GM18858 (cell line): ENCODE measurements at regions not wholly inside any gene's neighbourhood (a gene's known extent, or its start where the extent isn't known, plus 50 kb on each side); places are given as distances from the start of the nearest gene placed in this dataset.
"Not testable (repeated sequence)": the region's sequence is repeated elsewhere in the genome, so short reads cannot be mapped to it uniquely, and the experiment has no call there.

Source experiments
- ATAC-seq: cut with Tn5 transposase; IDR thresholded peaks from one replicate; pipeline ENCODE4 v1.9.1; 2021; ENCODE audit not compliant: unreplicated experiment

DNA sequence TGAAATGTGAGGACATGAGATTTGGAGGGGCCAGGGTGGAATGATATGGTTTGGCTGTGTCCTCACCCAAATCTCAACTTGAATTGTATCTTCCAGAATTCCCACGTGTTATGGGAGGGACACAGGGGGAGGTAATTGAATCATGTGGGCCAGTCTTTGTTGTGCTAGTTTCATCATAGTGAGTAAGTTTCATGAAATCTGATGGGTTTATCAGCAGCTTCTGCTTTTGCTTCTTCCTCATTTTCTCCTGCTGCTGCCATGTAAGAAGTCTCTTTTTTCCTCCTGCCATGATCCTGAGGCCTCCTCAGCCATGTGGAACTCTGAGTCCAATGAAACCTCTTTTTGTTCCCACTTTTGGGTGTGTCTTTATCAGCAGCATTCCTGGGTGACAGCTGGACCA lies 104.3 kb upstream of the UNC5B start:
- ATAC-seq: not testable (repeated sequence)

DNA sequence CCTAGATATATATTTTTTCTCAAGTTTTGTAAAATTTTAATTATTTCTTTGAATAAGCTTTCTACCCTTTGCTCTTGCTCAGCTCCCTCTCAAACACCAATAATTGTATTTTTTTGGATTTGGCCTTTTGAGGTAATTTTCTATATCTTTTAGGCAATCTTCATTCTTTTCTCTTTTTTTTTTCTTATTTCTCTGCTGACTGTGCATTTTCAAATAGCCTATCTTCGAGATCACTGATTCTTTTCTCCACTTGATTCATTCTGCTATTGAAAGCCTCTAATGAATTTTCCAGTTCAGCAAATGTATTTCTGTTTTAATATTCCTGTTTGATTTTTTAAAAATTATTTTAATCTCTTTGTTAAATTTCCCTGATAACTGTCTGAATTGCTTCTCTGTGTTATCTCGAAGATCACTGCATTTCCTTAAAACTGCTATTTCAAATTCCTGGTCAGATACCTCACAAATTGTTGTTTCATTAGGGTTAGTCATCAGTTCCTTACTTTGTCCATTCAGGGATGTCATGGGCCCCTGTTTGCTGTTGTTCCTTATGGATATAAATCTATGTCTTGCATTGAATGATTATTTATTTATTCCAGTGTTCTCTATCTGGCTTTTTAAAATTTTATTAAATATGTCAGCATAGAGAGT lies 100.1 kb upstream of the UNC5B start:
- no peak for ATAC-seq

DNA sequence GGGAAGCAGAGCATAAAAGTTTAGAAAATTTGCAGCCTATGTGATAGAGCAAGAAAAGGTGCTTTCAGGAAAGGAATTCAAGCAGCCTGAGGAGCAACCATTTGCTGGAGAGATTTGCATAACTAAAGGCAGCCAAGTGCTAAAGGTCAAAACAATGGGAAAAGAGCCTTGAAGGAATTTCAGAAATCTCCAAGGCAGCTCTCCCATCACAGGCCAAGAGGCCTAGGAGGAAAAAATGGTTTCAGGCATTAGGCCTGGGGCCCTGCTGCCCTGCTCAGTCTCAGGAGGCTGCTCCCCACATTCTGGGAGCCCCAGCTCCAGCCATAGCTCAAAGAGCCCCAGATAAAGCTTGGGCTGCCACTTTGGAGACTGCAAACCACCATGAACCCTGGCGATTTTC lies 95.9 kb upstream of the UNC5B start:
- no peak for ATAC-seq

DNA sequence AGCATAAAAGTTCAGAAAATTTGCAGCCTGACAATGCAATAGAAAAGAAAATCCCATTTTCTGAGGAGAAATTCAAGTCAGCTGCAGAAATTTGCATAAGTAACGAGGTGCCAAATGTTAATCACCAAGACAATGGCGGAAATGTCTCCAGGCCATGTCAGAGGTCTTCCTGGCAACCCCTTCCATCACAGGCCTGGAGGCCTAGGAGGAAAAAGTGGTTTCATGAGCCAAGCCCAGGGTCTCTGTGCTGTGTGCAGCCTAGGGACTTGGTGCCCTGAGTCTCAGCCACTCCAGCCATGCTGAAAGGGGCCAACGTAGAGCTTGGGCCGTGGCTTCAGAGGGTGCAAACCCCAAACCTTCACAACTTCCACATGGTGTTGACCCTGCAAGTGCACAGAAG lies 94.8 kb upstream of the UNC5B start:
- not testable (repeated sequence) for ATAC-seq

DNA sequence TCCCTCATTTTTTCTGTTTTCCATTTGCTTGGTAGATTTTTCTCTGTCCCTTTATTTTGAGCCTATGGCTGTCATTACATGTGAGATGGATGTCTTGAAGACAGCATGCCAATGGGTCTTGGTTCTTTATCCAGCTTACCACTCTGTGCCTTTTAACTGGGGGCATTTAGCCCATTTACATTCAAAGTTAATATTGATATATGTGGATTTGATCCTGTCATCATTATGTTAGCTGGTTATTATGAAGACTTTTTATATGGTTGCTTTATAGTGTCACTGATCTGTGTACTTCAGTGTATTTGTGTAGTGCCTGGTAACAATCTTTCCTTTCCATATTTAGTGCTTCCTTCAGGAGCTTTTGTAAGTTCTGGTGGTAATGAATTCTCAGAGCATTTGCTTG lies 89.3 kb upstream of the UNC5B start:
- ATAC-seq: no peak

DNA sequence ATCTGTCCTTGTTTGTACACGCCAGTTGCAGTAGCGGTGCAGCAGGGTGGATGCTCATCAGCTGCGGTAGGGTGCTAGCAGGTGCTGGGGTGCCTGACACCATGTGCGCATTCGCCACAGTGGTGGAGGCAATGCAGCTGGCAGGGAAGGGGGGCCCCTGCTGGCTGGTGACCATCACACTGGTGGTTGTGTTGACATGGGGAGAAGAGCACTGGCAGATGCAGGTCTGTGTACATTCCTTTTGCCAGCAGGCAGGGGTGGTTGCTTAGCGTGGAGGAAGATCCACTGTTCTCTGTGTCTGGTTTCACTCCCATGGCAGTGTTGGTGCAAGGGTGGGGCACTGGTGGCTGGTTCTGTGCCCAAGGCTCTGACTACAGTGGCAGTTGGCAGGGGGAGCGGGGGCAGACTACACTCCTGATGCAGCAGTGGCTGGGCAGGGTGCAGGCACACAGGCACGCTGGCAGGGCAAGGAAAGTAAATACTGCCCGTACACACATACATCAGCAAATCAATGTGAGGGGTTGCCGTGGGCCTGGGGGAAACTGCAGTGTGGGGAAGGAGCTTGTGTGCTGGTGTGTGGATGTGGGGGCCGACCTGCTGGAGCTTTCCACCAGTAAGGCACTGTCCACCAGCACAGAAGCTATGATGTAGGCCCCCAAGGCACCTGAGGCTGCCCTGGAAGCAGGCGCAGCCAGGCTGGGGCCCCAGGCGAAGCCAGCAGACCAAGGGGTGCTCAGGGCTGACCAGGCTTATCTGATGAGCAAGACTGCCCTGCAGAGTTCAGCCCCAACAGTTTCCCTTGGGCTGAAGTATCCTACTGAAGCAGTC lies 87.2 kb upstream of the UNC5B start:
- no peak for ATAC-seq

DNA sequence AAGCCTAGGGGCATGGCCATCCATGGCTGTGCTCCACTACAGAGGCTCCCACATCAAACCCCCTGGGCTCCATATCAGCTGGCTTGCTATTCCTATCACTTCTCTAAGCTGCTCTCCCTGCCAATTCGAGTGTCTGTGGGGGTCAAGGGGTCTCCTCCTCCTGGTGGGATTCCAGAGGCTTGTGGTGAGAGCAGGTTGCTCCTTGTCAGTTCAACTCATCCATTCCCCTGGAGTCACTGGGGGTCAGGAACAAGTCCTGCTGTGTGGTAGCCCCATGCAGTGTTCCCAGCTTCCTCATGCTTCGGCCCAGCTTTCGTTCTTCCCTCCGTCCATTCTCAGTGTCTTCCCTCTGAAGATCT lies 86.6 kb upstream of the UNC5B start:
- ATAC-seq: no peak

DNA sequence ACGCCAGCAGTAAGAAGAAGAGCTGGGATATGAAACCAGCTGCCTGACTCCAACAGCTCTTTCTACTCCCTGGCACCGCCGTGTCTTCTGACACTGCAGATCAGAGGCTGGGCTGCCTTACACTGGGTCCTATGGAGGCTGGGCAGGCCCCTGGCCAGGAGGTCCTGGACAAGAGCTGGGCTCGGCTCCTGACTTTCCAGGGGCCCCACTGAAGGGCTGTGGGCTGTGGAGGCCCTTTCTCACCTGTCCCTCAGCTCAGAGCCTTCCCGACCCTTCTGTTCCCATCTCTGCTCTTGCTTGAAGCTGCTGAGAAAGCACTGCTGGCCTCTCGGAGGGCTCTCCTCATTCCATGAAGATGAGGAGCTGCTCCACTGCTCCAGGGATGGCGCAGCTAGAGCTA lies 85.9 kb upstream of the UNC5B start:
- no peak for ATAC-seq

DNA sequence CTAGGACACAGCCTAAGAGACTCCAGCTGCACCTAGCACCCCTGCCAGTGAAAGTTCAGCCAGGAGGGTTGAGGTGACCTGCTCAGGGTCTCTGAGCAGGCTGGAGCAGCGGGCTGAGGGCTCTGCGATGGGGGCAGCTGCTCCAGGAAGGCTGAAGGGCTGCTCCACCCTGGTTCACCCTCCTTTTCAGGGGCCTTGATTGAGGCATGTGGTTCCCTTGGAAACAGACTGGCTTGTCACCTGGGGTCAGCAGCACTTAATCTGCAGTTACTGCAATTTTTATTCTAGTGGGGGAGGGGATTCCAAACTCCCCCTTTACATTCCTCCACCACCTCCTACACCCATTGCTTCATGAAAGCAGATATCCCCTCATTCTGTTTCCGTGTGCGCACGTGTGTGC lies 85.3 kb upstream of the UNC5B start:
- no peak for ATAC-seq

DNA sequence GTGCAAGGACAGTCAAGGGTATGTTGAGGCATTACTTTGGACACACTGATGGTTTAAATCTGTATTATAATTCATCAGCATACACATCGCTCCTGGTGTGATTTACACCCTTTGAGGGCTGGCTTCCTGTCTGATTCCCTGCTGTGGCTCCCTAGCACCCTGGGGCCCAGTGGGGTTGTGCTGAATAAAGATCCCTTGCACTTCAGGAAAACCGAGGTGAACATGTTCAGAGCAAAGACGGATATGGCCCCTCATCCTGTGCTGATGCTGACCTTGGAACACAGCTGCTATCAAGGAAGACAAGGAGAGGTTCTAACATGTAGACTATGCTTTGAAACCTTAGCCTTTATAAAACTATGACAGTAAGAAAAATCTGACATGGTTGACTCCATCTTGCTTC lies 84.6 kb upstream of the UNC5B start:
- no peak for ATAC-seq

DNA sequence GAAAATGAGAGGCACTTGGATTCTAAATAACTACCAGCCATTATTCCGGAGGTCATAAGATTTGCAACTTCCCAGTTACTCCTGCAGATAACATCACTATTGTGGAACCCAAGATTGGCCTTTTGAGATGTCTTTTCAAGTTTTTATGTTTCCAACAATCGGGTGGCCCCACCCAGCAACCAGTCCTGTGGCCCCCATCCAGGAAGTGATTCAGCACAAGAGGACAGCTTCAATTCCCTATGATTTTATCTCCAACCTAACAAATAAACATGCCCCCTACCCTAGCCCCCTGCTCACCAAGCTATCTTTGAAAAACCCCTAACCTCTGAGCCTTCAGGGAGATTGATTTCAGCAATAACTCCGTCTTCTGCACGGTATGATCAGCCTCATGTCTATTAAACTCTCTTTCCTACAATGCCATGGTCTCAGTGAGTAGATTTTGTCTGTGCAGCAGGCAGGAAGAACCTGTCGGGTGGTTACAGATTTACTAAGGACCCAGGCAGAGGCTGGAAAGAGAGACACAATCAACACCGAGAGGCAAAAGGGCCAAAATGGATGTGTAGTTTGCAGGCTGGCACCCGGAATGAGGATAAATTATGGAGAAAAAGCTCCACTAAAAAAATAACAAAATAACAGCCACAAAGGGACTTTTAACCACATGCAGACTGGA lies 83.9 kb upstream of the UNC5B start:
- ATAC-seq: no peak

DNA sequence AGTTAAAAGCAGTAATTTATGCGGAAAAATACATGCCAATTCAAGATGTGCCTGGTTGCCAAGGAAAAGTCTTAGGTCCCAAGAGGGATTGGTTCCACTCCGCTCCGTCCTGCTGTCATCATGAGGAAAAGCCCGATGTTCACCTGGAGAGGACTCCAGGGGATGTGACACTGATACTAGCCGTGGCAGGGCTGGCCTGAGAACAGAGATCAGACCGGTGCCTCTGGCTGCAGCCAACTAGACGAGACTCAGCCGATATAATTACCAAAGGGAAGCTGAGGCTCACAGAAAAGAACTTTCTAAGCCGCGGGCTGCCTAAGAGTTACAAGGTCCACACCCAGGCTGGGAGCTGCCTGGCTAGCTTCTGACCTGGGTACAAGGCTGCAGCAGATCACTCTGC lies 81.3 kb upstream of the UNC5B start:
- no peak for ATAC-seq

DNA sequence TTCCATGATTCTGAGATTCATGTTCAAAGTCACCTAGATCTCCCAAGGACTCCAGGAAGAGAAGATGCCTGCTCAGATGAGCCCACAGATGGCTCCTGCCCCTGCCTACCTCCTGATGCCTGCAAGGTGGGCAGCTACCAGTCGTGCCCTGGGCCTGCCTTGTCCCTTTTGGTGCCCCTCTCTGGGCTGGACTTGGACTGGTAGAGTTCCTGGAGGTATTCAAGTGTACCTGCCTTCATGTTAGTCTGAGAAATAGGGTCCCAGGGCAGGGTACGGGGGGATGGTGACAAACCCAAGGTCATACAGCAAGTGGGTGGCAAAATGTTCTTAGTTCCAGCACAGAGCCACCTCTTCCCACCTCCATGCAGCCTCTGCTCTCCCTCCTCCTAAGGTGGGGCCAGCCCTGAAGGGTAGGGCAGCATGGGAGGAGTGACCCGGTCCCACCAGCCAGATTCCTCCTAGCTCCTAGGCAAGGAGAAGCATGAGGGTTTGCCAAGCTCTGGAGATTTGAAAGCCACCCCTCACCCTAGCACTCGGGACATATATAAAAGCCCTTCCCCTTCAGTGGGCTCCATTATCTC lies 80.8 kb upstream of the UNC5B start:
- ATAC-seq: no peak

DNA sequence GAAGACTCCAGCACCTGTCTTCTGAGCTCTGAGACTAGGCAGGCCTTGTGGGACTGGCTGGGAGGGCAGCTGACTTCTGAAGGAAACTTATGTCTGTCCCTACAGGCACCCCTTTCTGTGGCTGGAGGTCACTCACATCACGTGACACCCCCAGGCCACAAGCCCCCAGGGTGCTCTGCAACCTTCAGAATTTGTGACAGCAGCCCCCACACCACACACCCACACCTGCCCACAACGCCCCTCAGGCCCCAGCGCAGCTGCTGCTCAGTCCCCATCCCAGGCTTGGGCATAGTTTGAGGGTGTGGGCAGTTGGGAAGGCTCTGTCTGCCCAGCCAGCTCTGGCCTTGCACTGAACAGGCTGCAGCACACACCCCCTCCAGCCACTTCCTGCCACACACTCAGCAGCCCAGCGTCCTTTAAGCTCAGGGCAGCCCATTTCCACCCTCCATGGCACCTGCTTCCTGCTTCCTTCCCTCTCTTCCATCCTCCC lies 80.0 kb upstream of the UNC5B start:
- ATAC-seq: no peak

DNA sequence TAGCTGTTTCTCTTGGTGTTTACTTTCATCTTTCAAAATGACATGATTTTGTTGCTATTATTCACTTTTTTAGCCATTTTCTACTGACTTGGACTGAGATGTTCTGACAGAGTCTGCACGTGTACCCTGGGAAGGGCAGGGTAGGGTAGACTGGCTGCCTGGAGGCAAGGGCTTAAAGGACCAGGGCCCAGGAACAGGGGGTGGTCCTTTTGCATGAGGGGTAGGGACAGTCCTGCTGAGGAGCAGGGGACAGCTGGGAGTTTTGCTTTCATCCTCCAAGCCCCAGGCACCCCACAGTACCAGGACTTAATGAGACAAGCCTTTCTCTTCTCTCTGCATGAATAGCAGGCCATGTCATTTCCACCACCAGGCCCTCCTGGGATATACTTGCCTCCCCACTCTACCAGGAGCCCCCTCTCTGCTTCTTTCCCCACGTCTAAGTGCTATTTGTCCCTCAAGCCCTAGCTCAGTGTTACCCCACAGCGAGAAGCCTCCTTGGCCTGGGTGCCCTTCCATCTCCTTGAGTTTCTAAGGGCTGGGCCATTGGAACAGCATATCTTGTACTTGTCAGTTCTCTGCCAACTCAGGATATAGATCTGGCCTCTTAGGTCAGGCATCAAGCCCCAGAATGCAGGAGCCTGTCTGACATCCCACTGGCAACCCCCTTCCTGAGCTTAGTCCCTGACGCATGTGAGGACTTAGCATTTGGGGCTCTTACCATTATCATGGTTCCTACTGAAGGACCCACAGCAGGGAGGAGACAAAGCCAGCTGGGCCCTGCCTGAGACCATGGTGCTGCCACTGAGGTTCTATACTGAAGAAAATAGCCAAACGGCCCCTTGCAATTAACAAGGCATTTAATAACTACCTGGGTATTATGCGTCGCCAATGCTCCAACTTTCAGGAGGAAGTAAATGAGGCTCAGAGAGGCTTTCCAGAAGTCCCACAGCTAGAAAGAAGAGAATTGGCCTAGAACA lies 78.4 kb upstream of the UNC5B start:
- ATAC-seq: no peak

DNA sequence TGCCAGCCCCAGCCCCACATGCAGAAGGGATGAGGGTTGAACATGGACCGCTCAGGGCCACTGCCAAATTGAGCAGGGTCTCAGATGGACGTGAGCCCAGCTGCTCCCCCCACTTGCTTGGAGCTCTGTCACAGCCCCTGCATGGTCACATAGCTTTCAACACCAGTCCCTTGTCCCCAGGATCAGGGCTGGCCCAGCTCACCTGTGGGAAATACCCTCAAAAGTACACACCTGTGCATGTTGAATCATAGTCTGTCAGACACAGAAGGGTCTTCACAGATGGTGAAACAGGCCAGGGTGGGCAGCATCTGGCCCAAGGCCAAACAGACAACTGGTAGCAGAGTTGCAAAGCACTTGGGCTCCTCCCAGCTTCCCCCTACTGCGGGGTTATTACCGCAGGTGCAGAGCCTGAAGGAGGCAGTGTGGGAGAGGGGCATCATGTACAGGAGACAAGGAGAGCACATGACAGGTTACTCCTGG lies 77.6 kb upstream of the UNC5B start:
- ATAC-seq: no peak

DNA sequence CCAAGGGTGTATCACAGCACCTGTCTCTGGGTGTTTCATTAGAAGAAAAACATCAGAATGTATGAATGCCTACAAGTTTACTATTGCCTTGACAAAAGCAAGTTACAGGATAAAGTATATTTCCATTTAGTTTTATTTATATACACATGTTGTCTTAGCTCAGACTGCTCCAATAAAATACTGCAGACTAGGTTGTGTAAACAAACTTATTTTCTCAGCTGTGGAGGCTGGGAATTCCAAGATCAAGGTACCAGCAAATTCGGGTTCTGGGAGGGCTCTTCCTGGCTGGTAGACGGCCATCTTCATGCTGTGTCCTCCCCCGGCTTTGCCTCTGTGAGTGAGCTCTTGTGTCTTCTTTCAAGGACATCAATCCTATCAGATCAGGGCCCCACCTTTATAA lies 77.1 kb upstream of the UNC5B start:
- ATAC-seq: no peak

DNA sequence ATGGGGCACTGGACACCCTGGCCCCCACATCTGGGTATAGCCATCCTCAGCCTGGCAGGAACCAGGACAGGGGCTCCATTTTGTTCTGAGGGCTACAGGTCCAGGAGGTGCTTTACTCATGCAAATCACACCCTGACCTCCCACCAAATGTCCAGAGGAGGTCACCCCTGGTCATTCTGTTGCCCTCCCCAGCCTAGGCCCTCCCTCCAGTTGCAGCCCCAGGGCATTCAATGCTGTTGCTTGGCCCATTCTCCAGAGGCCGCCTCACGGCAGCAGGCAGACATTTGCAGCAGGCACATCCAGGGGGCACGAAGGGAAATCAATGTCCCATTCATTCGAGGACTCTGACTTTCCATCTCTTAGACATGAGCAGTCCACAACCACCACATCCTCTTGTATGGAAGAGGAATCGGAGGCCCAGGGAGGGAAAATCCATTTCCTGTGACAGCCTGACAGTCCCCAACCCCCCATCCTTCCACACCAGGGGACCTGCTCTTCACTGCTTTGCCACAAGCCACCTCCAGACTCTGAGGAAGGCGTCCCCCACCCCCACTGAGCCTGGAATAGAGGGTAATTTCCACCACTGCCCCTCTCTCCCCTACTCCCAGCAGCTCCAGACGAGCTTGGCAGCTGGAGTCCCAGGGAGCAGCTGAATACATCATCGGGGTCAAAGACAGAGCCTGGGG lies 76.2 kb upstream of the UNC5B start:
- no peak for ATAC-seq

DNA sequence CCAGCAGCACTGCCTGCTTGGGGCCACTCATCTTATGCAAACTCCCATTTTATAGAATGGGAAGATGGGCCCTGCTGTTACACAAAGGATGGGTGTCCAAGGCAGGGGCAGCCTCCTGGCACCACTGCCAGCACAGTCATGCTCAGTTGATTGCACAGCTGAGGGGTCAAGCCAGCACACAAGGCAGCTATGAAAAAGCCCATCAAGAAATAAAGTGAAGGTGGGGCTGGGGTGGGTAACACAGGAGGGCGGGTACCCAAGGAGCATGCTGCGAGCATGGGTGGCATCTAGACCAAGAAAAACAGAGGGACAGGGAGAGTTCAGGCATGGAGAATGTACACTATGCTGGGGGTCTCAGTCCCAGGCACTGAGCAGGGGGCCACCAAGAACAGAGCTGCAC lies 74.7 kb upstream of the UNC5B start:
- ATAC-seq: no peak
